DMS79 (cell line): ENCODE measurements at regions not wholly inside any gene's neighbourhood (a gene's known extent, or its start where the extent isn't known, plus 50 kb on each side); places are given as distances from the start of the nearest gene placed in this dataset.

Source experiments
- DNase-seq: peaks from one replicate; lab custom pipeline; 2025; lab: John Stamatoyannopoulos, UW

DNA sequence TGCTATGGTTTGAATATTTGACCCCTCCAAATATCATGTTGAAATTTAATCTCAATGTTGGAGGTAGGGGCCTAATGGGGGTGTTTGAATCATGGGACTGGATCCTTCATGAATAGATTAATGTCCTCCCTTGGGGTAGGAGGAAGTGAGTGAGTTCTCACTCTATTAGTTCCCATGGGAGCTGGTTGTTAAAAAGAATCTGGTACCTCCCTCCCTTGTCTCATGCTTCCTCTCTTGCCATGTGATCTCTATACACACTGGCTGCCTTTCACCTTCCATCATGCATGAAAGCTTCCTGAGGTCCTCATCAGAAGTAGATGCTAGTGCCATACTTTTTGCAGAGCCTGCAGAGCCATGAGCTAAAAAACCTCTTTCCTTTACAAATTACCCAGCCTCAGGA lies 177.7 kb upstream of the MCTP2 start:
- DNase-seq = no peak

DNA sequence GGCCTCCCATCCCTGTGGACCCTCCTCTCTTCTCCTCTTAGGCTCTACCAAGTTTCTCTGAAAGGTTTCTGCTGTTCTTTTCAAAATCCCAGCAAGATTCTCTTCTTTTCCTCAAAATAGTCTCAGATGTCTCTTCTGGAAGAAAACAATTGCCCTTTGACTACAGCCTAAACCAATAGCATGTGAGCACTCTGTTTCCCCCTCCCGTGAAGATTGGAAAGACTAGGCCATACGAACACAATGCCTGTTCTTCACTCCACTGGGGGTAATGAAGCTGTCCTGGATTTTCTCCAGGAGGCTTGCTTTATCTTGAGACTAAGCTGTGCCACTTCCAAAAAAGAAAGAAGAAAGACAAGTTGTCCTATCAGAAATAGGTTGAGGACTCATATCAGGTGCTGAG lies 178.7 kb upstream of the MCTP2 start:
- no peak for DNase-seq

DNA sequence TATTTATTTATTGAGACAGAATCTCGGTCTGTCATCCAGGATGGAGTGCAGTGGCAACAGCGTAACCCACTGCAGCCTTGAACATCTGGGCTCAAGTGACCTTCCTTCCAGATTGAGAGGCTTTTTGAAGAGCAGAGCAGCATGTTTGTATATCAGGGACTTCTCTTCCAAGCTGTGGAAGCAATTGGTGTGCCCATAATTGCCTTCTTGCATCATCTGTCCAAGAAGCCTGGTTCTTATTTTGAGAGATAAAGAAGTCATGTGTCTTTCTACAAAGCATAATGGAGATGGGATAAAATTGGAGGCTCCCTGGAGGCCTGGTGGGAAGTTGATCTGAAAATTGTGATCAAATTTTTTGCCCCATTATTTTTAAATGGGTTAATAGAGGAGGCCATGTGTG lies 183.8 kb upstream of the MCTP2 start:
- DNase-seq = no peak

DNA sequence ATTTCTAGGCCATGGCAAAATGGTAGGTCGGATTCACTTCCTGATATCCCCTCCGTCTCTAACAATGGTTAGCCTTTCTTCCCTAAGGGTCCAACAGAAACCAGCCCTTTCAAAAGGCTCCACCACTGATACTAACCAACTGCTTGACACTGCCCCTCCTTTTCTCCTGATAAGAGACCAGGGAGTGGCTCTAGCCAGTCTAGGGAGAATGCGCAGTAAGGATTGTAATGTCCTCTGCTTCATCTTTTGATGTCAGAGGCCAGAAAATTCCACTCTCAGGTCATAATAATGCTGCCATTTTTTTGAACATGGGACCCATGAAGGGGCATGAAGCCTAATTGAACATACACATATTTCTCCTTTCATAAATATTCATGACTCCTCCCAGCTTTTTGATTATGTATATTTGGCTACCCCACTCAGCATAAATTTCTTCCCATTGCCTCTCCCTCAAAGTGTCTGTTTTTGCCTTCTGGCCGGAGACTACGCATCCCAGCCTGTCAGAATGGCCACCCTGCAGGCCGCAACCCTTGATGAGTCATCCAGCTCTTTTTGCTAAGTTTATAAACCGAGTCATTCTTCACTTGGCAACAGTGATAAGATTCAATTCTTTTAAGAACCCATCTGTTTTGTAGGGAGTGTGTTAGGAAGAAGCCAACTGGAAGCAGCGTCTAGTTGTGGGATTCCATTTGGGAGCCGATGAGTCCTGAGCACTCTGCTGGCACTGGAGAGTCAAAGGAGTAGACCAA lies 189.0 kb upstream of the MCTP2 start:
- DNase-seq = no peak

DNA sequence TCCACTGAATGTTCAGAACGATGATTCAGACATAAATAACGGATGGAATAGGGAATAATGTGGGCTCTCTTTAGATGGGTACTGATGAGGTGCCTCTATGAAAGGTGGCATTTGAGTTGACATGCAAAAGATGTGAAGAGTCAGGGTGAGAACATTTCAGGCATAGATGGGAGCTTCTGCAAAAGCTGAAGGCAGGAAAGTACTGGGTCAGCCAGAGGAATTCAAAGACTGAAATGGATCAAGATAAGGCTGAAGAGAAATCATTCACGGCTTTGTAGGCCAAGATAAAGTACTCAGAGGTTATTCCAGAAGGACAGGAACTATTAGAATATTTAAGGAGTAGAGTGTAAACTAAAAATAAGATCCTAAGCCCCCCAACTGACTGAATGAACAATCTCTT lies 189.6 kb upstream of the MCTP2 start:
- DNase-seq = no peak

DNA sequence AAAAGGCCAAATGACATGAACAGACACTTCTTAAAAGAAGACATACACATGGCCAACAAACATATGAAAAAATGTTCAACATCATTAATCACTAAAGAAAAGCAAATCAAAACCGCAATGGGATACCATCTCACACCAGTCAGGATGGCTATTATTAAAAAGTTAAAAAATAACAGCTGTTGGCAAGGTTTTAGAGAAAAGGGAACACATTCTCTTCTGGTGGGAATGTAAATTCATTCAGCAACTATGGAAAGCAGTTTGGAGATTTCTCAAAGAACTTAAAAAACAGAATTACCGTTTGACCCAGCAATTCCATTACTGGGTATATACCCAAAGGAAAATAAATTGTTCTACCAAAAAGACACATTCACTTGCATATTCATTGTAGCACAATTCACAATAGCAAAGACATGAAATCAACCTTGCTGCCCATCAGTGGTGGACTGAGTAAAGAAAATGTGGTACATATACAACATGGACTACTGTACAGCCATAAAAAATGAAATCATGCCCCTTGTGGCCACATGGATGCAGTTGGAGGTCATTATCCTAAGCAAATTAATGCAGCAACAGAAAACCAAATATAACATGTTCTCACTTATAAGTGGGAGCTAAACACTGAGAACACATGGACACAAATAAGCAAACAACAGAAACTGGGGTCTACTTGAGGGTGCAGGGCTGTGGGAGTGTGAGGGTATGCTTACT lies 190.7 kb upstream of the MCTP2 start:
- no peak for DNase-seq

DNA sequence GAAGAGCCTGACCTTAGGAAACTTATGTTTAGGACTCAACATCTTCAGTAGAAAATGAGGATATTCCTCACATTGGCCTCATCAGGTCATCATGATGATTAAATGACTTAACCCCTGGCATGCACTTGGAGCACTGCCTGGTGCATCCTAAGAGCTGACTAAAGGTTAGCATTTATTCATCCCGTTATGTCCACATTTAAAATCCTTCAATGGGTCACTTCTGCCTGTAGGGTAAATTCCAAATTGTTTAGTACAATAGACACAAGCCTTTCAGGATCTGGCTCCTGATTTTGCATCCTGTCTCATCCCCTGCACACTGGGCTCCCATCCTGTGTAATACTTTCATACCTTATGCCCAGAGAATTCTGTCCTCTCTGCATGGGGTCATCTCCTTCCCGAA lies 195.2 kb upstream of the MCTP2 start:
- no peak for DNase-seq

DNA sequence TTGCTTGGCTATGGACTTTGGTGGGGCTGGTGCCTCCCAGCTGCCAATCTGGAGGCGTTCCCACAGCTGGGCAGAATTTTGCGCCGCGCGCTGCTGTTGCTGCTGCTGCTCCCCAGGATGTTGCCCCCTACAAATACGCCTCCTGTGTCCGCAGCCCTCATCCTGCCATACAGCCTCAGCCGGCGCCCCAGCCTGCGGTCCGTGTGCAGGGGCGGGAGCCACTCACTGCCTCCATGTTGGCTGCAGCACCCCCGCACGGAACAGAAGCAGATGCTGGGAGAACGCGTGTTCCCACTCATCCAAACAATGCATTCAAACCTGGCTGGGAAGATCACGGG lies 197.7 kb upstream of the MCTP2 start:
- no peak for DNase-seq

DNA sequence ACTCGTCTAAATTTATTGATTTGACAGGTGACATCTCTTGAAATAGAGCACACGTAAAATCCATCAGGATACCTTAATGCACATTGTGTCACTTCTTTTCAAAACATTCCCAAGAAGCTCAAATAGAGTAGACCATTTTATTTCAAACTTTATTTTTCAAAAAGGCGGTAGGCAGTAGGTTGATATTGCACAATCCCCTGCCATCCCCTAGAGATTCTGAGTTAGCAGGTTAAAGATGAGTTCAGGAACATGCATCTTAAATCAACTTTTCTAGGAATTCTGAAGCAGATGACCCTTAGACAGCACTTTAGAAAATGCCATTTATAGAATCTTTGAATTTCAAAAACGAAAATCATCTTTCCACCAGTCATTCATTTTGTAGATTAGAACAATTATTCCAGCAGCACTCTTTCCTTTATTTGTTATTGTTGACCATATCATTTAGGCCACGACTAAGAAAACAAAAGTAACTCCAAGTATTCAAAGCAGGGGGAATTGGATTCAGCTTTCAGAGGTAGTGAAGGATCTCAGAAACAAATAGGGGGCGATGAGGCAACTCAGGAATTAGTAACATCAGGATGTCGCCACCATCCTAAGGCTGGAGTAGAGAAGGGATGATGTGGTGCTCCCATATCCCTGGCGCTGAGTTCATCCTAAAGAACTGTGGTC lies 198.2 kb upstream of the MCTP2 start:
- DNase-seq = no peak

DNA sequence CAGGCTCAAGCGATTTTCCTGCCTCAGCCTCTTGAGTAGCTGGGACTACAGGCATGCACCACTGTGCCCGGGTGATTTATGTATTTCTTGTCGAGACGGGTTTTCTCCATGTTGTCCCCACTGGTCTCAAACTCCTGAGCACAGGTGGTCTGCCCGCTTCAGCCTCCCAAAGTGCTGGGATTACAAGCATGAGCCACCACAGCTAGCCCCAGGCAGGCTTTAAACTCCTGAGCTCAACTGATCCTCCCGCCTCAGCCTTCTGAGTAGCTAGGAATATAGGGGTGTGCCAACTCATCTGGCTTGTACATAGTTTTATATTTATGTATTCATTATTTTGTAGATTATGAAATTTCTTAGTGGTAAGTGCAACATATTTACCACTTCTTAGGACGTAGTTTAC lies 198.8 kb upstream of the MCTP2 start:
- no peak for DNase-seq

DNA sequence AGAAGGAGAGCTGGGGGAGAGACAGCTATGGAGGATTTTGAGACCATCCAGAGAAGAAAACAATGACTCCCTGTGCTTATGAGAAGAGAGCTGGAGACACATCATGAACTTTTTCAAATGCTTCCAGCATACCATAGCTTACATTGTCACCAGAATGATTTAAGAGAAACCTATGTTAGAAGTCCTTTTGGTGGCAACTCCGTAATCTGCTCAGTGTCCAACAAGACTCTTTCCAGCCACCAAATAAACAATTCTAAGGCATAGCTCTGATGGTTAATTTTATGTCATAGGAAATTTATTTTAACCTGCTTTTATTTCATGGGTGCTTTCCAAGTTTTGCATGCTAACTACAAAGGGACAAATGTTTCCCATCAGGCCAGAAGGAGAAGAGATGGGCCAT lies 200.3 kb upstream of the MCTP2 start:
- no peak for DNase-seq

DNA sequence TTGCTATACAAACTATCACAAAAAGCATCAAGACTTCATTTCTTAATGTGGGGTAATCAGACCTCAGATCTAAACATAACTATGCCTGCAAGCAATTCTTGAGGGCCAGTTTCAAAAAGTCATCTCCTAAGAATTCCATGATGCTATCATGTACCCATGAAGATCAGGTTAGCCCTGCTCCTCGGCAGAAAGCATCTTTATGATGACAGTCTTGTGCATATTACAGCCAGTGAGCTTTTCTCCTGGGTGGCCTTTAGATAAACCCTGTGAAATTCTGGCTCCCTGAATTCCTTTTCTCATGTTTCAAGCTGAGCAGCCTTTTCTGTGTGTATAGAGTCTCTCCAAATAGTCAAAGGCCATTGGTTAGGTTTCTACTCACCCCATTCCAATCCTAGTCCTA lies 201.9 kb upstream of the MCTP2 start:
- no peak for DNase-seq

DNA sequence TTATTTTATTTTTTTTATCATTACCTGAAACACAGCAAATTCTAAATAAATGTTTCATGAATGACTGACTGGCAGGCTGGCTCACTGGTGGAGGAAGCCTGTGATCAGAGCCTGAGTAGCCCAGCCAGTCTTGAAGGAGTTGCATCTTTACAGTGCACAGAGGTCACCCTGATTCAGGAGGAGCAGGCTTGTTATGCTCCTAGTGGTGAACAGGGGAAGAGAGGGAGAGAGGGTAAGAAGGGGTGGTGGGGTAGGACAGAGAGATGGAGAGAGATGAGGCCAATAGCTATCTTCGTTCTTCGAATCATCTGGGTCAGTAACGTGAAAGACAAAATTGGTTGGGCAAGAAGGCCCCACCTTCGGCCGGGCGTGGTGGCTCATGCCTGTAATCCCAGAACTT lies 202.6 kb upstream of the MCTP2 start:
- DNase-seq = no peak

DNA sequence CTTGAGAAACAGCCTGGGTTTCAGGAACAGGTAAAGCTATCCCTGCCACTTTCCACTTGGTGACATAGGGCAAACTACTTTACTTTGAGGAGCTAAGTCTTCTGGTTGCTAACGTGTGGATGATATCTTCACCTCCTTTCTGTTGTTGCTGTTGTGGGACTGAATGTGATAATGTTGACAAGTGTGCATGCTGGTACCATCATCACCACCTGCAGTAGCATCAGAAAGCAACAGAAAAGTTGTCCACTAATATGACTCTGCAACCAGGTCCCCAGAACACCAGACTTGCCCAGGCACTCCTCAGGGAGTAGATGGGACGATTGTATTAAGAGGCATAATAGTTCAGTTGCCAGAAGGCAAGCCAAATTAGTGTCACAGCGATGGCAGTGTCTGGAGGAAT lies 203.2 kb upstream of the MCTP2 start:
- no peak for DNase-seq

DNA sequence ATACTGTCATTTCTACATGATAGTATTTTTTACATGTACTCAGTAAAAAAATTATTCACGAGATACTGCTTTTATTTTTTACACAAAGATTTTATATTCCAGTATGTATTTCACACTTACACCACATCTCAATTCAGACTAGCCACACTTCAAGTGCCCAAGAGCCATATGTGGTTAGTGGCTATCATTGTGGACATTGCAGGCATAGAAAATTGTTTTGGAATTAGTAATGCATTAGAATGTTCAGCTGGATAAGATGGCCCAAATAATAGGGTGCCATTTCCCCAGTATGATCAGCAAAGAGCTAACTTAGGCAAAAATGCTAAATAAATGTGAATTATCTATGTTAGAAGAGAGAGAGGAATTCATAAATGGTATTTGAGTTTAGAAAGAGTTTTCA lies 203.8 kb upstream of the MCTP2 start:
- no peak for DNase-seq

DNA sequence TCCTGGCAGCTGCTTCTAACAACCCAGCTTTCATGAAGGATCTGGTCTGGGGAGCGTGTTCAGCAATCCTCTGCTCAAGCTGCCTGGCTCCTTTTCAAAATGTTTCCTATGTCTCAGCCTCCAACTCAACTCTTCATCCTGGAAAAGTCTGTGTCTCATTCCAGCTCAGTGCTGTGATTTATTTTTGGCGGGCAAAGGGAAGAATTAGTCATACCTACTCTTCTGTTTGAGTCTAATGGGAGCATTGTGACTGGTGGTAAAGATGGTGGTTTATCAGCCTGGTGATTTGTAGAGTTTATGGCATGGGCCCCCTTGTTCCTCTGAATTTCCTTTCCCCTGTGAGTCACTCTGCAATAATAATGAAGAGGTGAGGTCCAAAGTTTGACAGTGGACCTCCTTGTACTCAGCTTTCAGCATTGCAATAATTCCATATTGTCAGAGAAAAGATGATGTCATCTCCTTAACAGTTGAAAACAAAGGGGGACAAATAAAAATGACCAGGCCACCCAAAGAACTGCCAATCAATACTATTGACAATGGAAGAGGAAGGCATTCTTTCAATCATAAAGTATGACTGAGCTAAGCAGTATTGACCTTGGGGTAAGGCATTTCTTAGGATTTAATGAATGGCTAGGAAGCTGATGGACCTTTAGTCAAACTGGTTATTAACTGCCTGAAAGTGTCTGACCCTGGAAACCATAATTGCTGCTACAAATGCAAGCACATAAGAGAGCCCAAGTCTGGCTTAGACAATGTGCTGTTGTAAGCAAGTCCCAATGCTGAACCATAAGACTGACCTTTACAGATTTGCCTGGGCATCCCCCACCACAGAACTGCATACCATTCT lies 204.7 kb upstream of the MCTP2 start:
- no peak for DNase-seq

DNA sequence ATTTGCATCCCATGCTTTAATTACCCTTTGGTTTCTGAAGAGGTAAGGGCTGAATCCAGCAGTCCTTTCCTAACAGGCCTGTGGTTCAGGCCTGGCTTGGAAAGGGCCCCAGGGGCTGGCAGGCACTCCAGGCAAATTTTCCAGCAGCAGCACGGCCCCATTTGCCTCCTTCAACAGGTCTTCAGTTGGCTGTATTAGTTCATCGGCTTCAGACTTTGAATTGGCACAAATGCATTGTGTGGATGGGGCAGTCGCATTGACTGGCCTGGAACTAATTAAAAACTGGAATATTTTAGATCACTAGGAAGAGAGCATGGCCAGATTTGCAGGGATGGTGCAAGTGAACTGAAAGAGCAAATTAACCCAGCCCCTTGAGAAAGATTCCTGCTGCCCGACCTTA lies 207.8 kb upstream of the MCTP2 start:
- no peak for DNase-seq

DNA sequence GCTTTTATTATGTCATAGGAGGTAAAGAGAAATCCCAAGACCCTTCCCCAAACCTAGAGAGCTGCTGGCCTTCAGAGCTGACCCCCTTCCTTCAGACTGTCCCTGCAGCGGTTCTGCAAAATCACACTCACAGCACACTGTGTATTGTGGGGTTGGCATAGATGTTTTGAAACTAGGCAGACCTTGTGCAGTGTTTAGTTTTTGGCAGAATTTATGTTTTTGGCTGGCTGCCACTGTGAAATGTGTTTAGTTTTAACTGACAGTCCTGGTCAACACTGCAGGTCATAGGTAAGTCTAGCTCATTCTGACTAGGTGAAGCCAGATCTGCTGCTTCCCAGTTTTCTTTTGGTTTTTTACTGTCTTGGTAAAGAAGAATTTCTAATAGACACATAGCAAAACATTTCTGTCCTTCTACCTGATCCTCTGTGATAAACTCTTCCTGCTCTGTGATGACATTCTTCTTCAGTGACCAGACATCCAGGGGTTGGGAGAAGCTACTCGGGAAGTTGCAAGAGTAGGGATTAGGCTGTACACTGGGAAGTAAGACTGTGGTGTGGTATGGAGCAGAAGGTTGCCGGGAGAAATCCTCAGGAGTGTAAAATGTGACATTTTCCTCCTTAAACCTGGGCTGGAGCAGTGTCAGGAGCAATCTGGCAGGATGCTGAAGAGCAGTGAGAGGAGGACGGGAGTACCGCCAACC lies 209.6 kb upstream of the MCTP2 start:
- DNase-seq = no peak

DNA sequence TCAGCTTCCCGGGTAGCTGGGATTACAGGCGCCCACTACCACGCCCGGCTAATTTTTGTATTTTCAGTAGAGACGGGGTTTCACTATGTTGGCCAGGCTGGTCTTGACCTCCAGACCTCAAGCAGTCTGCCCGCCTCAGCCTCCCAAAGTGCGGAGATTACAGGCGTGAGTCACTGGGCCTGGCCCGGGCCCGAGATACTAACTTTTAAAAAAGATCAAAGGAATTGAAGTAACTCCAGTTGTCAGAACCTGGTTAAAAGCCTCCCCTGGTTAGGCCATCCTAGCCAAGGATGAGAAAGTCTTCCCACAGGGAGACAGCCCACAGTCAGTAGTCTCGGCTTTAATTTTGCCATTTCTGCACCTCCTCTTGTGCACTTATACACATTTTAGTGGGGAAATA lies 212.3 kb upstream of the MCTP2 start:
- no peak for DNase-seq

DNA sequence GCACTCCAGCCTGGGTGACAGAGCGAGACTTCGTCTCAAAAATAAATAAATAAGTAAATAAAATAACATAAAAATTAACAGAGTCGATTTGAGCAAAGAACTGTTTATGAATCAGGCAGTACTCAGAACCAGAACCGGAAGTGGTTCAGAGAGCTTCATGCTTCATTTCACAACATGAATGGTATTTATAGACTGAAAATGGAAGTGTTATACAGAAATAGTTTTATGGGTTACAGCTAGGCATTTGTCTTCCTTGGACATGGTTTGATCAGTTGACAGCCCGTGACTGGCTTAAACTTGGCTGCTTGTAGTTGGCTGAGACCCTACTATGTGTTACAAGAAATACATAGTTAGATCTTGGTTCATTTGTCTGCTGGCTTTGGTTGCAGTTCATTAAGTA lies 216.0 kb upstream of the MCTP2 start:
- DNase-seq = no peak

DNA sequence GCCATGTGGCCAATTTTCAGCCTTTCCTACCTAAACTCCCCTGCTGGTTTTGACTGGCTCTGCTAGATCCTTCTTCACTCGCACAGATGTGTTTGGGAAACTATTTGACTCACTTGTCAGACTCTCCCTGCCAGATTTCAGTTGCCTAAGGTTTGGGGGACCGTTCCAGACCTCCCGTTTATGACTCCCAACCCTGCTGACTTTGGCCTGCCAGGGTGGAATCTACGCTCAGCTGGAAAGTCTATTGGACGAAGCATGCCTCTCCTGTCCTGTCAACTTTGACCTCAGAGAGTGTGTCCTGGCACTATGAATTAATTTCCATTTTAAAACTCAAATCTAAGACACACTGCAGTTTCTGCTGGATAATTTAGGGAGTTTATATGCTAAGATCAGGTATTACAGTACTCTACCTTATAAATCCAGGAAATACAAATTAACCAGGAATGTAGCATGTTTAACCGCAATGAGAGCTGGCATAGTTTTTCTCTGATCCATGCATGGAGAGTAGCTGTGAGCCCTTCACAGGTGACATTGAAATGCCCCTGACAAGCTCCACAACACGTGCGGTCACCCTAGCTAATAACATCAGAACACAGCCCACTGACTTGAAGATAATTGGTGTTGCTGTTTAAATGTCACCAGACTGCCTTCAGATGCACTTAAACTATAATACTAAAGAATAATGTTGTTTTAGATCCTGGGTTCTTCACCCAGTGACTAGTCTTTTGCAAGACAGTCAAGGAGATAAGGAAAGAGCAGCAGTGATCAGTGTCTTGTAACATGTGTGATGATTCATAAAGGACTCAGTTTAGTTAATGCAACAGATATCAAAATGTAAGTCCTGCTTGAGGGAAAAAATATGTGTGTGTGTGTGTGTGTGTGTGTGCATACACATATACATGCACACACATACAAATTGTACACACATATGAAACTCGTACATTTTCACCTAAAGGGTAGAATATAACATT lies 223.0 kb upstream of the MCTP2 start:
- DNase-seq = no peak
